GM13977 (cell line): ENCODE measurements at regions not wholly inside any gene's neighbourhood (a gene's known extent, or its start where the extent isn't known, plus 50 kb on each side); places are given as distances from the start of the nearest gene placed in this dataset.

Experiments
- DNase-seq: peaks from one replicate; pipeline ENCODE4 v3.0.0; 2012; ENCODE audit warnings: low spot score
- in situ Hi-C: fragments of 300-500 bp; cut with MboI; formaldehyde crosslinking; loops from one replicate; pipeline ENCODE4 v1.12.0; 2022; ENCODE audit warnings: low sequenced_read_pairs, low pct_unique_long_range_greater_than_20kb, mixed read lengths, inconsistent platforms; ENCODE audit not compliant: unreplicated experiment
- TF ChIP-seq, protein P1 (sequence below): IDR thresholded peaks from 2 replicates; pipeline ENCODE4 v1.5.1; 2012; ENCODE audit warnings: mild to moderate bottlenecking, control low read depth; ENCODE audit not compliant: insufficient read depth; ENCODE audit errors: extremely low read depth, missing control alignments

DNA sequence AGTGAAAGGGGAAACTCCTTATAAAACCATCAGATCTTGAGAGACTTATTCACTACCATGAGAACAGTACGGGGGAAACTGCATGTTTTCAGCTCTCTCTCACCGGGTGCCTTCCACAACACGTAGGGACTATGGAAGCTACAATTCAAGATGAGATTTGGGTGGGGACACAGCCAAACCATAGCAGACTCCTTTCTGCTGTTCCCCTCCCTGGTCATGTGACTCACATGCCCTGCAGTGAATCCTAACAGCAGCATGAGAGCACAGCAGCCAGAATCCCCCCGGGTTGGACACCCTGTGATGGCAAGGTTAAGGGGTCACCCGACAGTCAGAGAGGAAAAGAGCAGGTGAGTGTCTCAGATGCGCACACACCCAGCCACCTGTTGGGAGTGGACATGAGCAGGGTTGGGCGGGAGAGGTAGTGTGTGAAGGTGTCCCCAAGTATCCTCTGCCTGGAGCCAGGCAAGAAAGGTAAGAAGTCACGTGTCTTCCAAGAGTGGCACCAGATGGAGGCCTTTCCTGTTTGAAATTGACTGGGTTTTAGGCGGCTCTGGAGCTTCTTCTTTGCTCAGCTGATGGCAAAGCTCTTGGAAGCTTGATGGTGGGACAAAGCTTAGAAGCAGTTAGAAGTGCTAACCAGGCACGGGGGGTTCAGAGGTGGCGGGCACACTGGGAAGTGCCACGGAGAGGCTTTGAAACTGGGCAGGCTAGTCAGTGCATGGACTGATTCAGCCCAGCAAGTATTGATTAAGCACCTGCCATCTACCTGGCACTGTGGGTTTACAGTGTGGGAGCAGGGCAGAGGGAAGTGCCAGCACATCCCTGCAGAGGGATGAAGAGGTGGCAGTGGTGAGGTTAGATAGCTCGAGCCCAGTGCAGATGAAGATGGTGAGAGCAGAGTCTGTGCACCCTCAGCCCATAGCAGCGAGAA, 68.7 kb downstream of the RHOB start:
- DNase-seq, result no peak
- in situ Hi-C loops, result no loop called here
- TF ChIP-seq, protein P1, sequence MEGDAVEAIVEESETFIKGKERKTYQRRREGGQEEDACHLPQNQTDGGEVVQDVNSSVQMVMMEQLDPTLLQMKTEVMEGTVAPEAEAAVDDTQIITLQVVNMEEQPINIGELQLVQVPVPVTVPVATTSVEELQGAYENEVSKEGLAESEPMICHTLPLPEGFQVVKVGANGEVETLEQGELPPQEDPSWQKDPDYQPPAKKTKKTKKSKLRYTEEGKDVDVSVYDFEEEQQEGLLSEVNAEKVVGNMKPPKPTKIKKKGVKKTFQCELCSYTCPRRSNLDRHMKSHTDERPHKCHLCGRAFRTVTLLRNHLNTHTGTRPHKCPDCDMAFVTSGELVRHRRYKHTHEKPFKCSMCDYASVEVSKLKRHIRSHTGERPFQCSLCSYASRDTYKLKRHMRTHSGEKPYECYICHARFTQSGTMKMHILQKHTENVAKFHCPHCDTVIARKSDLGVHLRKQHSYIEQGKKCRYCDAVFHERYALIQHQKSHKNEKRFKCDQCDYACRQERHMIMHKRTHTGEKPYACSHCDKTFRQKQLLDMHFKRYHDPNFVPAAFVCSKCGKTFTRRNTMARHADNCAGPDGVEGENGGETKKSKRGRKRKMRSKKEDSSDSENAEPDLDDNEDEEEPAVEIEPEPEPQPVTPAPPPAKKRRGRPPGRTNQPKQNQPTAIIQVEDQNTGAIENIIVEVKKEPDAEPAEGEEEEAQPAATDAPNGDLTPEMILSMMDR, result no peak

DNA sequence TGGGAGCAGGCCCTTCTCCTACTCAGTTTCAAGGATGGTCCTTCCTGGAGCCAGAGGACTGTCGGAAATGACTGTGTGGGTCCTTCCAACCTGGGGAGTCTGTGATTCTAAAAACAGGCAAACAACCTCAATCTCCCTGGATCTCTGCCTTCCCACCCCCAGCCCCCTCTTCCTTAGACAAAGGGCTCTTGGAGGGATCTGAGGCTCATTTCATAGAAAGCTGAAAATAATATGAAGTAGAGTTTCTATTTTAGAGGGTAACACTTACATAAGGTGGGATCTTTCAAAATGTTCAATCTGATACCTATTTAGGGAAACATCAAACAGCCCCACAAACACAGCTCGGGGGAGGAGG, 69.4 kb downstream of the RHOB start:
- DNase-seq, result no peak
- in situ Hi-C loops, result no loop called here
- TF ChIP-seq, protein P1, result no peak

DNA sequence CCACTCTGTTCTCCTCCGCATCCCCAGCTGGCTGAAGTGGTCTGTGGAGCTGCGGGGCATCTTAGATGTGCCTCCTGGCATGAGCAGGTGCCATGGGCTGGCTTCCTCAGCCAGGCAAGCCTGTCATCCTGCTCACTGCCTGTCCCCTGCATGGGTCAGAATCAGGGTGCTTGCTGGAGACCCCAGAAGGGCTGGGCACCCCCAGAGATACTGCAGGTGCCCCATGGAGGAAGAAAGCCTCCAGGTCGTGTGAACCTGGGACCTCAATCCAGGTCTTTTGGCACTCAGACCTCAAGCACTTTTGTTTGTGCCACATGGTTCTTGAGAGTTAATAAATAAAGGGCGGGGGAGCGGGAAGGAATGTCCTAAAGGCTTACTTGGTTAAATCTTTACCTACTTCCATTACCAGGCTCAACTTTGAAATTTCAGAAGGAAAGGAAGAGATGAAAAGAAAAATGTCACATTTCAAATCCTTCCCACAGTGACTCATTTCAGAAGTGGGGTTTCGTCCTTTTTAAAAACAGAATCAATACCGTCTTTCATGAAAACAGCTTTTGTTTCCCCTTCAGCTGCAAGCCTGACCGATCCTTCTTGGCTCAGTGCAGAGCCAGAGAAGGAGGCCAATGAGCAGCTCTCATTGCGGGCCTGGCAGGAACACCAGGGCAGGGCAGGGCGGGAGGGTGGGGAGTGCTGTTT, 69.9 kb downstream of the RHOB start:
- in situ Hi-C loops, result no loop called here
- TF ChIP-seq, protein P1, result no peak
- peak; percentile 69 for DNase-seq

DNA sequence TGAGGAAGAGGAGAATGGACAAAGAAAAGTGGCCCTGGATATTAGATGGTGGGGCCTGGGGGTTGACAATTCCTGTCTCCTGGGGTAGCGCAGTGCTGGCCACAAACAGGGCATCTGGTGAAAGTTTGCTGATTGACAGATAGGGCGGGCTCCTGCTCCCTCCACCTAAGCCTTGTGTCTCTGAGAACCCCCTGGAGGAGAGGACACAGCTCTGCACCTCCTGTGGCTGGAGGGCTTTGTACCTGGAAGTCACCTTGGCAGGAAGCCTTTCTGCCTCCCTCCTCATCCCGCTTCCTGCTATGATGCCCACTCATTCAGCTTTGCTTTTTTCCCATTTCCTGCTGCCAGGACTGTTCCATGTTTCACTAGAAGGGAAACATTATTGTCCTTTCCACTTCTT, 72.4 kb downstream of the RHOB start:
- no peak for DNase-seq
- in situ Hi-C loops, result no loop called here
- TF ChIP-seq, protein P1, result no peak

DNA sequence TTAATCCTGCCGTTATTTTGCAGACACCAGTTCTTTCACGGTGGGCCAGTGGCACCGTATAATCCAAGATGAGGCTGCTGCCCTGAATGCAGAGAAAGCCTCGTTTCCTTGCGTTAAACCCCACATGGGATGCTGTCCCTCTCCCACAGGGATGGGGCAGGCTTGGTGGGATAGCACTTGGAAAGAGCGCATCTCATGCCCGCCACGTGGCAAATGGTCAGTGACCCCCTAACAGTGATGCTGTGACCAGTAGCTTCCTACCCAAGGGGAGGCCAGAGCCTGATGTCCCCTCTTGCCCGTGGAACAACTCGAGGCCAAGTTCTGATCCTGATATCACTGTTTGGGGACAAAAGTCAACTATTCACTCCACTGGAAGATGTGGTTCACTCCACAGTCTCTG, 73.3 kb downstream of the RHOB start:
- DNase-seq, result no peak
- in situ Hi-C loops, result no loop called here
- TF ChIP-seq, protein P1, result no peak

DNA sequence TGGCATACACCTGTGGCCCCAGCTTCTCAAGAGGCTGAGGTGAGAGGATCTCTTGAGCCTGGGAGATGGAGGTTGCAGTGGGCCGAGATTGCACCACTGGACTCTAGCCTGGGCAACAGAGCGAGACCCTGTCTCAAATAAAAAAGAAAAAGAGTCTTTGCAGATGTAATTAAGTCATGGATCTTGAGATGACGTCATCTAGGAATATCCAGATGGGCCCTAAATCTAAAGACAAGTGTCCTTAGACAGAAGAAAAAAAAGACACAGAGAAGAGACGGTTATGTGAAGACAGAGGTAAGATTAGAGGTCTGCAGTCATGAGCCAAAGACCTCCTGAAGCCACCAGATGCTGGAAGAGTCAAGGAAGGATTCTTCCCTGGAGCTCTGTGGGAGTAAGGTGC, 74.3 kb downstream of the RHOB start:
- in situ Hi-C loops, result no loop called here
- TF ChIP-seq, protein P1, result no peak
- DNase-seq, result no peak
